MM.1S (cell line): ENCODE measurements at regions not wholly inside any gene's neighbourhood (a gene's known extent, or its start where the extent isn't known, plus 50 kb on each side); places are given as distances from the start of the nearest gene placed in this dataset.
A peak's percentile ranks its signal among the peaks of the same experiment; 100 is the strongest.

Experiments
- DNase-seq: peaks from one replicate; pipeline ENCODE4 v3.0.0-alpha.2; 2015
- H2AFZ ChIP-seq: fragments of 300-600 bp; sonication (generic); 2 replicates; pipeline ENCODE4 v1.6.0; 2016; ENCODE audit warnings: antibody characterized with exemption, low read length
- H3F3A ChIP-seq: fragments of 300-600 bp; sonication (generic); 2 replicates; pipeline ENCODE4 v1.6.1; 2016; ENCODE audit warnings: mild to moderate bottlenecking, antibody characterized with exemption, low read length, moderate library complexity, mixed read lengths; ENCODE audit not compliant: insufficient read depth
- H3K27ac ChIP-seq: fragments of 300-600 bp; sonication (generic); 2 replicates; pipeline ENCODE4 v1.5.1; 2016; ENCODE audit warnings: mild to moderate bottlenecking, low read length
- H3K27me3 ChIP-seq: fragments of 300-600 bp; sonication (generic); replicated peaks from 2 replicates; pipeline ENCODE4 v1.6.0; 2016; ENCODE audit warnings: low read length; ENCODE audit not compliant: insufficient read depth
- H3K36me3 ChIP-seq: fragments of 300-600 bp; sonication (generic); replicated peaks from 2 replicates; pipeline ENCODE4 v1.6.1; 2016; ENCODE audit warnings: mild to moderate bottlenecking, low read length, mixed read lengths; ENCODE audit not compliant: insufficient read depth
- H3K4me1 ChIP-seq: fragments of 300-600 bp; sonication (generic); 2 replicates; pipeline ENCODE4 v1.6.1; 2016; ENCODE audit warnings: low read length, mixed read lengths
- H3K4me2 ChIP-seq: fragments of 300-600 bp; sonication (generic); 2 replicates; pipeline ENCODE4 v1.6.0; 2016; ENCODE audit warnings: low read depth, low read length
- H3K4me3 ChIP-seq: fragments of 300-600 bp; sonication (generic); 2 replicates; pipeline ENCODE4 v1.5.1; 2016; ENCODE audit warnings: low read length, mixed read lengths
- H3K79me2 ChIP-seq: fragments of 300-600 bp; sonication (generic); 2 replicates; pipeline ENCODE4 v1.6.1; 2016; ENCODE audit warnings: mixed run types, low read length, mixed read lengths
- H3K9ac ChIP-seq: fragments of 300-600 bp; sonication (generic); 2 replicates; pipeline ENCODE4 v1.6.1; 2016; ENCODE audit warnings: low read length, mixed read lengths
- H3K9me2 ChIP-seq: fragments of 300-600 bp; sonication (generic); replicated peaks from 2 replicates; pipeline ENCODE4 v1.6.1; 2016; ENCODE audit warnings: mild to moderate bottlenecking, low read length, mixed read lengths; ENCODE audit not compliant: insufficient read depth
- H3K9me3 ChIP-seq: fragments of 300-600 bp; sonication (generic); replicated peaks from 2 replicates; pipeline ENCODE4 v1.6.1; 2016; ENCODE audit warnings: mild to moderate bottlenecking, low read length, mixed read lengths; ENCODE audit not compliant: insufficient read depth
- H4K20me1 ChIP-seq: fragments of 300-600 bp; sonication (generic); 2 replicates; pipeline ENCODE4 v1.6.1; 2016; ENCODE audit warnings: mild to moderate bottlenecking, low read length, moderate library complexity, mixed read lengths; ENCODE audit not compliant: insufficient read depth
- CTCF ChIP-seq: fragments of 300-600 bp; sonication (generic); IDR thresholded peaks from 2 replicates; pipeline ENCODE4 v1.5.1; 2016; ENCODE audit warnings: antibody characterized with exemption, low read length, mixed read lengths
- EZH2 ChIP-seq: fragments of 300-600 bp; sonication (generic); optimal IDR thresholded peaks from 2 replicates; pipeline ENCODE3; 2017; ENCODE audit warnings: low read depth, mild to moderate bottlenecking, antibody characterized with exemption, low read length, mixed read lengths
- EZH2phosphoT487 ChIP-seq: fragments of 300-600 bp; sonication (generic); IDR thresholded peaks from 2 replicates; pipeline ENCODE4 v1.6.1; 2018; ENCODE audit warnings: antibody characterized with exemption, low read length

GRCh38 chr2:122669627-122670026, 914.2 kb downstream of the TSN start:
- H3K4me1 ChIP-seq = no peaks in the 10 kb centered on the region
- H3K79me2 ChIP-seq = no peaks in the 10 kb centered on the region
- TF ChIP-seq CTCF = no peak
- no peak for TF ChIP-seq EZH2
- no peak for TF ChIP-seq EZH2phosphoT487

GRCh38 chr2:122670897-122671296, 915.4 kb downstream of the TSN start:
- no peaks in the 10 kb centered on the region for H4K20me1 ChIP-seq
- no peak for DNase-seq

More at GRCh38 chr2:122669627-122670026, 914.2 kb downstream of the TSN start:
- Histone ChIP-seq H3K4me3 (no peak overlapping the region), H3K9me3 (no peaks in the 10 kb centered on the region), H3K27me3 (no peaks in the 10 kb centered on the region), H3K9ac (no peak overlapping the region), H4K20me1 (no peaks in the 10 kb centered on the region), H3K9me2 (no peaks in the 10 kb centered on the region), H3K36me3 (no peaks in the 10 kb centered on the region), H2AFZ (no peak overlapping the region), H3K27ac (no peak overlapping the region), H3K4me2 (no peak overlapping the region), H3F3A (no peaks in the 10 kb centered on the region)
- DNase-seq = no peak

GRCh38 chr2:122680662-122681061, 925.2 kb downstream of the TSN start:
- TF ChIP-seq CTCF = no peak
- no peak for TF ChIP-seq EZH2phosphoT487
- TF ChIP-seq EZH2 = no peak
- no peaks in the 10 kb centered on the region for H3K79me2 ChIP-seq
- no peak overlapping the region for H3K4me3 ChIP-seq
- H3K9ac ChIP-seq = no peak overlapping the region
- no peaks in the 10 kb centered on the region for H3K4me1 ChIP-seq
- H3K9me2 ChIP-seq = no peaks in the 10 kb centered on the region
- H3K9me3 ChIP-seq = no peaks in the 10 kb centered on the region
- peak; percentile 14 for DNase-seq
- H2AFZ ChIP-seq = no peak overlapping the region
- H3F3A ChIP-seq = no peaks in the 10 kb centered on the region
- H3K4me2 ChIP-seq = no peak overlapping the region
- no peaks in the 10 kb centered on the region for H4K20me1 ChIP-seq
- H3K27ac ChIP-seq = no peak overlapping the region
- no peaks in the 10 kb centered on the region for H3K36me3 ChIP-seq
- no peaks in the 10 kb centered on the region for H3K27me3 ChIP-seq

More at GRCh38 chr2:122670897-122671296, 915.4 kb downstream of the TSN start:
- no peak overlapping the region for H3K4me3 ChIP-seq
- no peak overlapping the region for H3K9ac ChIP-seq
- H2AFZ ChIP-seq = no peak overlapping the region
- no peak overlapping the region for H3K4me2 ChIP-seq
- H3K79me2 ChIP-seq = no peaks in the 10 kb centered on the region
- no peaks in the 10 kb centered on the region for H3K9me2 ChIP-seq
- H3F3A ChIP-seq = no peaks in the 10 kb centered on the region
- H3K9me3 ChIP-seq = no peaks in the 10 kb centered on the region
- no peaks in the 10 kb centered on the region for H3K27me3 ChIP-seq
- no peaks in the 10 kb centered on the region for H3K36me3 ChIP-seq
- H3K4me1 ChIP-seq = no peaks in the 10 kb centered on the region
- no peak for TF ChIP-seq EZH2phosphoT487
- no peak for TF ChIP-seq CTCF
- no peak for TF ChIP-seq EZH2
- no peak overlapping the region for H3K27ac ChIP-seq
